Esophagus squamous epithelium (tissue), 5 donors: ENCODE measurements at regions not wholly inside any gene's neighbourhood (a gene's known extent, or its start where the extent isn't known, plus 50 kb on each side); places are given as distances from the start of the nearest gene placed in this dataset.

Experiments
- DNase-seq: peaks from one replicate; lab custom pipeline; 2025; lab: John Stamatoyannopoulos, UW
- H3K27ac ChIP-seq, 4 donors: fragments of 200-600 bp; sonication (generic); one replicate each; pipeline ENCODE4 v1.5.1; 2016 to 2019; ENCODE audit warnings: mild to moderate bottlenecking in 1 of 4
- H3K27me3 ChIP-seq, 4 donors: fragments of 200-600 bp; sonication (generic); 1 replicate in 3 of 4; 2 replicates in 1 of 4; pipeline versions ENCODE4 v1.5.1 to v1.6.0; 2017 to 2021; ENCODE audit warnings: antibody characterized with exemption in 1 of 4
- H3K36me3 ChIP-seq, 3 donors: fragments of 200-600 bp; sonication (generic); one replicate each; pipeline ENCODE4 v1.5.1; 2016 to 2019
- H3K4me1 ChIP-seq, 3 donors: fragments of 200-600 bp; sonication (generic); one replicate each; pipeline ENCODE4 v1.5.1; 2017 to 2019
- H3K4me3 ChIP-seq, 4 donors: fragments of 200-600 bp; sonication (generic); 1 replicate in 3 of 4; 2 replicates in 1 of 4; pipeline ENCODE4 v1.5.1; 2016 to 2019; ENCODE audit warnings: mild to moderate bottlenecking in 2 of 4, moderate library complexity in 1 of 4
- H3K9me3 ChIP-seq, 3 donors: fragments of 200-600 bp; sonication (generic); one replicate each; pipeline ENCODE4 v1.5.1; 2016 to 2019
- CTCF ChIP-seq, 6 experiments: fragments of 450-650 bp in 4 of 6; fragments of 200-600 bp in 2 of 6; sonication (generic) in 2 of 6; IDR thresholded peaks; one replicate each; pipeline ENCODE4 v1.5.1; 2016 to 2019; ENCODE audit warnings: antibody characterized with exemption in 6 of 6, mild to moderate bottlenecking in 4 of 6, moderate library complexity in 4 of 6
- POLR2A ChIP-seq, 4 donors: fragments of 450-650 bp; IDR thresholded peaks; one replicate each; pipeline ENCODE4 v1.6.1; 2017; ENCODE audit warnings: antibody characterized with exemption in 4 of 4, mild to moderate bottlenecking in 4 of 4, moderate library complexity in 3 of 4
- WGBS, 2 donors: methylation state at CpG; one replicate each; pipeline ENCODE4 v1.1.5; 2018; 5-methylcytosine and 5-hydroxymethylcytosine counted together
- intact Hi-C: fragments of 100-400 bp; cut with DNase I; formaldehyde crosslinking; loops from one replicate; pipeline ENCODE4 v1.15.0; 2022
- donor health status: DM: yes; HTN: yes; CAD: no.

GRCh38 chr1:98345417-98345816 lies 316.1 kb upstream of the SNX7 start:
- DNase-seq = no peak
- no peaks in the 10 kb centered on the region for H3K36me3 ChIP-seq
- no peaks in the 10 kb centered on the region for H3K9me3 ChIP-seq
- WGBS, 2 donors = 57 to 74% methylated on average over 2 of the region's 2 CpGs
- H3K4me3 ChIP-seq = no peak overlapping the region
- no peak for TF ChIP-seq CTCF (IDR thresholded peaks at IDR 0.05)
- no peak for TF ChIP-seq POLR2A (IDR thresholded peaks at IDR 0.05)
- intact Hi-C loops = no loop called here
- H3K27me3 ChIP-seq = no peaks in the 10 kb centered on the region
- H3K27ac ChIP-seq = no peak overlapping the region
- no peaks in the 10 kb centered on the region for H3K4me1 ChIP-seq

GRCh38 chr1:98344731-98345130 lies 316.8 kb upstream of the SNX7 start:
- WGBS, 2 donors = 69 to 75% methylated on average over 3 of the region's 3 CpGs
- TF ChIP-seq CTCF (IDR thresholded peaks at IDR 0.05) (no peak), POLR2A (IDR thresholded peaks at IDR 0.05) (no peak)
- Histone ChIP-seq H3K9me3 (no peaks in the 10 kb centered on the region), H3K4me1 (no peaks in the 10 kb centered on the region), H3K4me3 (no peak overlapping the region), H3K27ac (no peak overlapping the region), H3K27me3 (no peaks in the 10 kb centered on the region), H3K36me3 (no peaks in the 10 kb centered on the region)
- intact Hi-C loops = no loop called here
- no peak for DNase-seq

GRCh38 chr1:98342566-98342965 lies 319.0 kb upstream of the SNX7 start:
- TF ChIP-seq POLR2A (IDR thresholded peaks at IDR 0.05) (no peak), CTCF (IDR thresholded peaks at IDR 0.05) (no peak)
- Histone ChIP-seq H3K4me3 (no peak overlapping the region), H3K27ac (no peak overlapping the region), H3K27me3 (no peaks in the 10 kb centered on the region), H3K36me3 (no peaks in the 10 kb centered on the region), H3K9me3 (no peaks in the 10 kb centered on the region), H3K4me1 (no peaks in the 10 kb centered on the region)
- DNase-seq = no peak
- WGBS, 2 donors = 50% methylated on average over 1 of the region's 1 CpG
- intact Hi-C loops = no loop called here

- Histone ChIP-seq H3K9me3 (no peaks in the 10 kb centered on the region), H3K4me3 (no peak overlapping the region), H3K27ac (no peak overlapping the region), H3K4me1 (no peaks in the 10 kb centered on the region), H3K27me3 (no peaks in the 10 kb centered on the region), H3K36me3 (no peaks in the 10 kb centered on the region)
- 73 to 87% methylated on average over 4 of the region's 4 CpGs for WGBS, 2 donors
- no peak for DNase-seq
- no peak for TF ChIP-seq CTCF (IDR thresholded peaks at IDR 0.05)
- TF ChIP-seq POLR2A (IDR thresholded peaks at IDR 0.05) = no peak
- intact Hi-C loops = no loop called here
Measured at GRCh38 chr1:98340511-98340910, 321.0 kb upstream of the SNX7 start.

- Histone ChIP-seq H3K27me3 (no peaks in the 10 kb centered on the region), H3K9me3 (no peaks in the 10 kb centered on the region), H3K4me1 (no peaks in the 10 kb centered on the region), H3K4me3 (no peak overlapping the region), H3K36me3 (no peaks in the 10 kb centered on the region), H3K27ac (no peak overlapping the region)
- DNase-seq = no peak
- intact Hi-C loops = no loop called here
- WGBS, 2 donors = 70 to 77% methylated on average over 5 of the region's 5 CpGs
- TF ChIP-seq CTCF (IDR thresholded peaks at IDR 0.05) = no peak
- TF ChIP-seq POLR2A (IDR thresholded peaks at IDR 0.05) = no peak
Measured at GRCh38 chr1:98336472-98337083, 324.9 kb upstream of the SNX7 start.
